ENCODE measurements at regions not wholly inside any gene's neighbourhood (a gene's known extent, or its start where the extent isn't known, plus 50 kb on each side); places are given as distances from the start of the nearest gene placed in this dataset.

- TF ChIP-seq POLR2AphosphoS5 (IDR thresholded peaks at IDR 0.05) (no peak), POLR2A (IDR thresholded peaks at IDR 0.05) (no peak)
Measured at GRCh38 chr3:150355574-150355973, 52.5 kb upstream of the TSC22D2 start.
